DOHH2 (cell line): ENCODE measurements at regions not wholly inside any gene's neighbourhood (a gene's known extent, or its start where the extent isn't known, plus 50 kb on each side); places are given as distances from the start of the nearest gene placed in this dataset.

ENCODE experiments used
- H3F3A ChIP-seq: fragments of 200-600 bp; sonication (generic), shearing (Covaris generic); 2 replicates; pipeline ENCODE4 v1.6.0; 2016; ENCODE audit warnings: antibody characterized with exemption, mild to moderate bottlenecking; ENCODE audit not compliant: control insufficient read depth, insufficient read depth
- H3K27ac ChIP-seq: fragments of 200-600 bp; sonication (generic); 2 replicates; pipeline ENCODE4 v1.5.1; 2014; ENCODE audit warnings: low read depth, mild to moderate bottlenecking, low read length, moderate library complexity
- H3K27me3 ChIP-seq: fragments of 200-600 bp; sonication (generic); 2 replicates; pipeline ENCODE4 v1.6.1; 2014; ENCODE audit warnings: mild to moderate bottlenecking, low read length, mixed read lengths; ENCODE audit not compliant: control insufficient read depth
- H3K36me3 ChIP-seq: fragments of 200-600 bp; sonication (generic); 2 replicates; pipeline ENCODE4 v1.6.1; 2014; ENCODE audit warnings: mild to moderate bottlenecking, low read length, moderate library complexity, mixed read lengths; ENCODE audit not compliant: control insufficient read depth
- H3K4me1 ChIP-seq: fragments of 200-600 bp; sonication (generic); 2 replicates; pipeline ENCODE4 v1.6.1; 2014; ENCODE audit warnings: mild to moderate bottlenecking, low read length, mixed read lengths; ENCODE audit not compliant: control insufficient read depth
- H3K4me2 ChIP-seq: fragments of 200-600 bp; sonication (generic); 2 replicates; pipeline ENCODE4 v1.6.0; 2014; ENCODE audit warnings: mild to moderate bottlenecking, low read length, moderate library complexity
- H3K4me3 ChIP-seq: fragments of 200-600 bp; sonication (generic); 2 replicates; pipeline ENCODE4 v1.5.1; 2014; ENCODE audit warnings: mild to moderate bottlenecking, low read length, mixed read lengths
- H3K79me2 ChIP-seq: fragments of 200-600 bp; sonication (generic); 2 replicates; pipeline ENCODE4 v1.6.1; 2014; ENCODE audit warnings: mild to moderate bottlenecking, low read length, mixed read lengths; ENCODE audit not compliant: control insufficient read depth
- H3K9me2 ChIP-seq: fragments of 200-600 bp; sonication (generic); replicated peaks from 2 replicates; pipeline ENCODE4 v1.6.1; 2014; ENCODE audit warnings: mild to moderate bottlenecking, low read length, mixed read lengths; ENCODE audit not compliant: control insufficient read depth
- H3K9me3 ChIP-seq: fragments of 200-600 bp; sonication (generic); 2 replicates; pipeline ENCODE4 v1.6.1; 2014; ENCODE audit warnings: antibody characterized with exemption, low read length, mixed read lengths; ENCODE audit not compliant: control insufficient read depth, insufficient read depth
- H4K20me1 ChIP-seq: fragments of 200-600 bp; sonication (generic); 2 replicates; pipeline ENCODE4 v1.6.0; 2014; ENCODE audit warnings: low read depth, mild to moderate bottlenecking, antibody characterized with exemption, low read length, moderate library complexity; ENCODE audit not compliant: control insufficient read depth, insufficient read depth
- CTCF ChIP-seq: fragments of 200-600 bp; sonication (generic); IDR thresholded peaks from one replicate; pipeline ENCODE4 v1.5.1; 2014; ENCODE audit warnings: antibody characterized with exemption, mild to moderate bottlenecking, low read depth, low read length; ENCODE audit not compliant: poor library complexity, severe bottlenecking
- EZH2phosphoT487 ChIP-seq: fragments of 200-600 bp; sonication (generic); IDR thresholded peaks from 2 replicates; pipeline ENCODE4 v1.6.1; 2017; ENCODE audit warnings: borderline replicate concordance, mild to moderate bottlenecking, antibody characterized with exemption, low read length, moderate library complexity, mixed read lengths

DNA sequence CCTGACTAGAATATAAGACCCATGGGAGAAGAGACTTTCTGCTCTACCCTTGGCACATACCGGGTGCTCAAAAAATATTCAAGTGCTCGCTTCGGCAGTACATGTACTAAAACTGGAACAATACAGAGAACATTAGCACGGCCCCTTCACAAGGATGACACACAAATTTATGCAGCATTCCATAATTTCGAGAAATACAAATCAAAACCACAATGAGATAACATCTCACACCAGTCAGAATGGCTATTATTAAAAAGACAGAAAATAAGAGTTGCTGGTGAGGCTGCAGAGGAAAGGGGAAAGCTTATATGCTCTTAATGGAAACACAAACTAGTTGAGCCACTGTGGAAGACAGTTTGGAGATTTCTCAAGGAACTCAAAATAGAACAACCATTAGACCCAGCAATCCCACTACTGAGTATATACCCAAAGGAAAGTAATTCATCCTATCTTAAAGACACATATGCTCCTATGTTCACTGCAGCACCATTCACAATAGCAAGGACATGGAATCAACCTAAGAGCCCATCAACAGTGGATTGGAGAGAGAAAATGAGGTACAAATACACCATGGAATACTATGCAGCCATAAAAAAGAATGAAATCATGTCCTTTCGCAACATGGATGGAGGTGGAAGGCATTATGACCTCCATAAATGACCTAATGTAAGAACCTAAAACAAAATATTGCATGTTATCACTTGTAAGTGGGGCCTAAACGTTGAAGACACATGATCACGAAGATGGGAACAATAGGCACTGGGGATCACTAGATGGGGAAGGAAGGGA is 71.6 kb upstream of the CYP1B1 start:
- Histone ChIP-seq H3K27me3 (no peaks in the 10 kb centered on the region), H3K4me1 (no peaks in the 10 kb centered on the region), H3F3A (no peaks in the 10 kb centered on the region), H3K36me3 (no peaks in the 10 kb centered on the region), H3K4me2 (no peak overlapping the region), H3K4me3 (no peak overlapping the region), H3K9me2 (no peaks in the 10 kb centered on the region), H4K20me1 (no peaks in the 10 kb centered on the region), H3K27ac (no peak overlapping the region), H3K9me3 (no peaks in the 10 kb centered on the region), H3K79me2 (no peaks in the 10 kb centered on the region)
- TF ChIP-seq CTCF: no peak
- TF ChIP-seq EZH2phosphoT487: no peak

DNA sequence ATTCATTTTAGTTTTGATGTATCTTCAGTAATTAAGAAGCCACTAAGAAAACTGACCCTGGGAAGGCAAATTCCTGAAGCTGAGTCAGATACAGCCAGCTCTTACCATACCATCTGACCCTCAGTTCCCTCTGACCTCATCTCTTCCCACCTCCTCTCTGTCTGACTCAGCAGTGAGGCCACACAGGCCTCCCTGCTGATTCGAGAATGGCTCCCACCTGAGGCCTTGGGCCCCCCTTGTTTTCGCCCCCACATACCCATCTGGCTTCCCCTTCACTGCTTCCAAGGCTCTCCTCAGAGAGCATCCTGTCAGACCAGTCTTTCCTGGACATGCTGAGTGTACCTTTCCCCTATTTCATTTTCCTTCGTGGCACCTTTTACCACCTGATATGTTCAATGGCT is 71.0 kb upstream of the CYP1B1 start:
- Histone ChIP-seq H3K4me3 (no peak overlapping the region), H3K4me1 (no peaks in the 10 kb centered on the region), H3K4me2 (no peak overlapping the region), H3K79me2 (no peaks in the 10 kb centered on the region), H3F3A (no peaks in the 10 kb centered on the region), H4K20me1 (no peaks in the 10 kb centered on the region), H3K27me3 (no peaks in the 10 kb centered on the region), H3K9me3 (no peaks in the 10 kb centered on the region), H3K36me3 (no peaks in the 10 kb centered on the region), H3K27ac (no peak overlapping the region), H3K9me2 (no peaks in the 10 kb centered on the region)
- TF ChIP-seq CTCF (no peak), EZH2phosphoT487 (no peak)

GRCh38 chr2:38146275-38146906 is 70.4 kb upstream of the CYP1B1 start:
- Histone ChIP-seq H4K20me1 (no peaks in the 10 kb centered on the region), H3K4me3 (no peak overlapping the region), H3K79me2 (no peaks in the 10 kb centered on the region), H3K4me2 (no peak overlapping the region), H3K9me2 (no peaks in the 10 kb centered on the region), H3K9me3 (no peaks in the 10 kb centered on the region), H3F3A (no peaks in the 10 kb centered on the region), H3K27me3 (0 out of 2 replicates have a peak, but pooled peaks cover 1% of the 10 kb centered on the region), H3K4me1 (no peaks in the 10 kb centered on the region), H3K27ac (no peak overlapping the region), H3K36me3 (no peaks in the 10 kb centered on the region)
- TF ChIP-seq CTCF: no peak
- TF ChIP-seq EZH2phosphoT487: no peak
